ENCODE measurements at regions not wholly inside any gene's neighbourhood (a gene's known extent, or its start where the extent isn't known, plus 50 kb on each side); places are given as distances from the start of the nearest gene placed in this dataset.

DNA sequence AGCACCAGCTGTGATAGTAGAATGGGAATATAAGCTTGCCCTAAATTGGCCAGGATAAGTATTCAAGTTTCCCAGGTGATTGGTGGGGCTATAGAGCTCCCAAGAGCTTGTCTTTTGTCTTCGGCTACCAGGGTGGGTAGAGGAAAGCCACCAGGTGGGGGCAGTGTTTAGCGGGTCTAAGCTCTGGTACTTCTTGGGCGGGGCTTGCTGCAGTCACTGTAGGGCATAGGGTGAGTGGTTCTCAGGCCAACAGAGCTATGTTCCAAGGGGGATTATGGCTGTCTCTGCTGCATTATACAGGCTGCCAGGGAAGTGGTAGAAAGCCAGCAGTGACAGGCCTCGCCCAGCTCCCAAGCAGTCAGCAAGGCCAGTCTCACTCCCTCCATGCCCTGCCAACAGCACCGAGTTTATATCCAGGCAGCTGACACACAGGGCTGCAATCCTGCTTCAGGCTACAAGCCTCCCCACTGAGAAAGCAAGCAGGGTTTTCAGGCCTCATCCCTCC, 110.7 kb downstream of the ZNF467 start:
- no peak for TF ChIP-seq ZBTB21 (CRISPR knock-in tag; IDR thresholded peaks at IDR 0.05; ENCODE audit: borderline replicate concordance)
- TF ChIP-seq, protein P1, sequence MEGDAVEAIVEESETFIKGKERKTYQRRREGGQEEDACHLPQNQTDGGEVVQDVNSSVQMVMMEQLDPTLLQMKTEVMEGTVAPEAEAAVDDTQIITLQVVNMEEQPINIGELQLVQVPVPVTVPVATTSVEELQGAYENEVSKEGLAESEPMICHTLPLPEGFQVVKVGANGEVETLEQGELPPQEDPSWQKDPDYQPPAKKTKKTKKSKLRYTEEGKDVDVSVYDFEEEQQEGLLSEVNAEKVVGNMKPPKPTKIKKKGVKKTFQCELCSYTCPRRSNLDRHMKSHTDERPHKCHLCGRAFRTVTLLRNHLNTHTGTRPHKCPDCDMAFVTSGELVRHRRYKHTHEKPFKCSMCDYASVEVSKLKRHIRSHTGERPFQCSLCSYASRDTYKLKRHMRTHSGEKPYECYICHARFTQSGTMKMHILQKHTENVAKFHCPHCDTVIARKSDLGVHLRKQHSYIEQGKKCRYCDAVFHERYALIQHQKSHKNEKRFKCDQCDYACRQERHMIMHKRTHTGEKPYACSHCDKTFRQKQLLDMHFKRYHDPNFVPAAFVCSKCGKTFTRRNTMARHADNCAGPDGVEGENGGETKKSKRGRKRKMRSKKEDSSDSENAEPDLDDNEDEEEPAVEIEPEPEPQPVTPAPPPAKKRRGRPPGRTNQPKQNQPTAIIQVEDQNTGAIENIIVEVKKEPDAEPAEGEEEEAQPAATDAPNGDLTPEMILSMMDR (IDR thresholded peaks at IDR 0.05) = peak; percentile 50
- TF ChIP-seq CREB1 (CRISPR knock-in tag; IDR thresholded peaks at IDR 0.05) = no peak
- TF ChIP-seq ESRRA (CRISPR knock-in tag; IDR thresholded peaks at IDR 0.05; ENCODE audit: borderline replicate concordance) = no peak
- TF ChIP-seq, protein P2, sequence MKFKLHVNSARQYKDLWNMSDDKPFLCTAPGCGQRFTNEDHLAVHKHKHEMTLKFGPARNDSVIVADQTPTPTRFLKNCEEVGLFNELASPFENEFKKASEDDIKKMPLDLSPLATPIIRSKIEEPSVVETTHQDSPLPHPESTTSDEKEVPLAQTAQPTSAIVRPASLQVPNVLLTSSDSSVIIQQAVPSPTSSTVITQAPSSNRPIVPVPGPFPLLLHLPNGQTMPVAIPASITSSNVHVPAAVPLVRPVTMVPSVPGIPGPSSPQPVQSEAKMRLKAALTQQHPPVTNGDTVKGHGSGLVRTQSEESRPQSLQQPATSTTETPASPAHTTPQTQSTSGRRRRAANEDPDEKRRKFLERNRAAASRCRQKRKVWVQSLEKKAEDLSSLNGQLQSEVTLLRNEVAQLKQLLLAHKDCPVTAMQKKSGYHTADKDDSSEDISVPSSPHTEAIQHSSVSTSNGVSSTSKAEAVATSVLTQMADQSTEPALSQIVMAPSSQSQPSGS (CRISPR knock-in tag; IDR thresholded peaks at IDR 0.05; ENCODE audit: borderline replicate concordance, low read depth) = no peak
- no peak for TF ChIP-seq NFATC4 (CRISPR knock-in tag; IDR thresholded peaks at IDR 0.05)
